IMR-90 (cell line): ENCODE measurements at regions not wholly inside any gene's neighbourhood (a gene's known extent, or its start where the extent isn't known, plus 50 kb on each side); places are given as distances from the start of the nearest gene placed in this dataset.

ENCODE experiments used
- ATAC-seq: fragments of 200-7000 bp; cut with Tn5 transposase; 2 replicates; pipeline ENCODE4 v1.9.1; 2020; ENCODE audit warnings: low read depth, mild to moderate bottlenecking, moderate library complexity
- BruUV-seq: library from RNA; stranded (reverse); fragments of 400-500 nt; replicated peaks from 2 replicates; lab custom pipeline; 2021; lab: Mats Ljungman, UMichigan
- CTCF ChIA-PET: fragments of 300-600 bp; formaldehyde crosslinking; extraction: SDS; loops from one replicate; lab custom pipeline; 2021; ENCODE audit warnings: antibody characterized with exemption; lab: Yijun Ruan, JAX
- POLR2A ChIA-PET: fragments of 300-600 bp; sonication (Branson Sonifier 250); formaldehyde crosslinking; loops from one replicate; lab custom pipeline; 2022; ENCODE audit warnings: antibody characterized with exemption; ENCODE audit not compliant: unreplicated experiment; lab: Charles Lee
- DNase-seq: peaks from one replicate; pipeline ENCODE4 v3.0.0; 2013
- H2AFZ ChIP-seq: replicated peaks from 2 replicates; pipeline ENCODE3; 2013; ENCODE audit warnings: low read length, mild to moderate bottlenecking; ENCODE audit not compliant: poor library complexity
- H2AK5ac ChIP-seq: 2 replicates; pipeline ENCODE4 v1.6.1; 2013; ENCODE audit warnings: low read depth, low read length, inconsistent platforms
- H2AK9ac ChIP-seq: replicated peaks from 2 replicates; pipeline ENCODE3; 2013; ENCODE audit warnings: mild to moderate bottlenecking, low read depth, low read length, moderate library complexity; ENCODE audit not compliant: poor library complexity
- H2BK120ac ChIP-seq: 2 replicates; pipeline ENCODE4 v1.6.1; 2013; ENCODE audit warnings: low read depth, low read length, inconsistent platforms
- H2BK15ac ChIP-seq: 3 replicates; pipeline ENCODE4 v1.6.1; 2013; ENCODE audit warnings: low read depth, low read length, inconsistent platforms
- H2BK20ac ChIP-seq: 2 replicates; pipeline ENCODE4 v1.6.1; 2013; ENCODE audit warnings: low read depth, mild to moderate bottlenecking, inconsistent platforms, low read length, moderate library complexity
- H2BK5ac ChIP-seq: 2 replicates; pipeline ENCODE4 v1.6.1; 2013; ENCODE audit warnings: mild to moderate bottlenecking, low read depth, low read length, inconsistent platforms; ENCODE audit not compliant: poor library complexity, severe bottlenecking
- H3K14ac ChIP-seq: replicated peaks from 2 replicates; pipeline ENCODE4 v1.6.1; 2013; ENCODE audit warnings: low read depth, low read length, inconsistent platforms
- H3K18ac ChIP-seq: 2 replicates; pipeline ENCODE4 v1.6.1; 2013; ENCODE audit warnings: low read depth, low read length, control low read depth
- H3K23ac ChIP-seq: 2 replicates; pipeline ENCODE4 v1.6.1; 2013; ENCODE audit warnings: low read depth, low read length, inconsistent platforms
- H3K27ac ChIP-seq: 2 replicates; pipeline ENCODE4 v1.5.1; 2013; ENCODE audit warnings: mild to moderate bottlenecking, control low read depth, low read length; ENCODE audit not compliant: insufficient read depth
- H3K27me3 ChIP-seq: 2 replicates; pipeline ENCODE4 v1.6.1; 2013; ENCODE audit warnings: low read length; ENCODE audit not compliant: control insufficient read depth, insufficient read depth
- H3K36me3 ChIP-seq: 2 replicates; pipeline ENCODE4 v1.6.1; 2013; ENCODE audit warnings: low read length, mixed read lengths; ENCODE audit not compliant: control insufficient read depth, insufficient read depth
- H3K4ac ChIP-seq: 2 replicates; pipeline ENCODE4 v1.6.1; 2013; ENCODE audit warnings: low read depth, low read length, inconsistent platforms
- H3K4me1 ChIP-seq: 2 replicates; pipeline ENCODE4 v1.6.1; 2013; ENCODE audit warnings: low read length, mixed read lengths; ENCODE audit not compliant: control insufficient read depth, insufficient read depth
- H3K4me2 ChIP-seq: 2 replicates; pipeline ENCODE4 v1.6.1; 2013; ENCODE audit warnings: low read depth, mild to moderate bottlenecking, control low read depth, low read length, moderate library complexity
- H3K4me3 ChIP-seq: 2 replicates; pipeline ENCODE4 v1.5.1; 2013; ENCODE audit warnings: low read depth, mild to moderate bottlenecking, control low read depth, low read length, moderate library complexity; ENCODE audit not compliant: insufficient read depth
- H3K56ac ChIP-seq: 2 replicates; pipeline ENCODE4 v1.6.1; 2013; ENCODE audit warnings: low read length, inconsistent platforms; ENCODE audit not compliant: insufficient read depth; ENCODE audit errors: extremely low read depth
- H3K79me1 ChIP-seq, 2 experiments: 2 replicates each; pipeline ENCODE4 v1.6.1; 2013; ENCODE audit warnings: low read length in 2 of 2, inconsistent platforms in 1 of 2, low read depth in 1 of 2
- H3K9ac ChIP-seq: 2 replicates; pipeline ENCODE4 v1.6.1; 2013; ENCODE audit warnings: low read depth, low read length, control low read depth
- H3K9me1 ChIP-seq: 2 replicates; pipeline ENCODE4 v1.6.1; 2013; ENCODE audit warnings: low read length, inconsistent platforms; ENCODE audit not compliant: insufficient read depth
- H3K9me3 ChIP-seq: 2 replicates; pipeline ENCODE4 v1.6.1; 2013; ENCODE audit warnings: low read length; ENCODE audit not compliant: control insufficient read depth, insufficient read depth
- H4K20me1 ChIP-seq: 2 replicates; pipeline ENCODE4 v1.6.1; 2013; ENCODE audit warnings: low read length, inconsistent platforms; ENCODE audit not compliant: insufficient read depth
- H4K5ac ChIP-seq: 2 replicates; pipeline ENCODE4 v1.6.1; 2013; ENCODE audit warnings: mild to moderate bottlenecking, low read depth, low read length, control low read depth
- H4K8ac ChIP-seq, 2 experiments: 2 replicates each; pipeline ENCODE4 v1.6.1; 2013; ENCODE audit warnings: low read depth in 2 of 2, low read length in 2 of 2, control low read depth in 1 of 2, inconsistent platforms in 1 of 2
- H4K91ac ChIP-seq: 2 replicates; pipeline ENCODE4 v1.6.1; 2013; ENCODE audit warnings: low read depth, low read length, inconsistent platforms; ENCODE audit not compliant: insufficient read depth
- BHLHE40 ChIP-seq: fragments of 150-350 bp; IDR thresholded peaks from 2 replicates; pipeline ENCODE4 v1.6.1; 2016; ENCODE audit warnings: mild to moderate bottlenecking, low read depth, low read length
- CEBPB ChIP-seq: IDR thresholded peaks from 2 replicates; pipeline ENCODE4 v1.6.1; 2012; ENCODE audit warnings: low read depth, low read length, improper control_type of control experiment
- CHD1 ChIP-seq: IDR thresholded peaks from 2 replicates; pipeline ENCODE4 v1.6.1; 2012; ENCODE audit warnings: low read depth, low read length, improper control_type of control experiment
- FOS ChIP-seq: fragments of 150-350 bp; IDR thresholded peaks from 2 replicates; pipeline ENCODE4 v1.6.1; 2016; ENCODE audit warnings: low read depth, low read length
- MAFK ChIP-seq: IDR thresholded peaks from 2 replicates; pipeline ENCODE4 v1.6.1; 2012; ENCODE audit warnings: low read depth, low read length, improper control_type of control experiment
- MAZ ChIP-seq: IDR thresholded peaks from 2 replicates; pipeline ENCODE4 v1.6.1; 2012; ENCODE audit warnings: low read depth, mild to moderate bottlenecking, low read length, improper control_type of control experiment, moderate library complexity, borderline replicate concordance
- MXI1 ChIP-seq: IDR thresholded peaks from 2 replicates; pipeline ENCODE4 v1.6.1; 2012; ENCODE audit warnings: low read depth, mild to moderate bottlenecking, low read length, moderate library complexity, borderline replicate concordance
- NFE2L2 ChIP-seq: fragments of 150-350 bp; IDR thresholded peaks from 2 replicates; pipeline ENCODE4 v1.6.1; 2016; ENCODE audit warnings: low read depth, mild to moderate bottlenecking, low read length
- POLR2A ChIP-seq: IDR thresholded peaks from 2 replicates; pipeline ENCODE4 v1.6.1; 2012; ENCODE audit warnings: mild to moderate bottlenecking, low read depth, low read length
- RAD21 ChIP-seq: IDR thresholded peaks from 2 replicates; pipeline ENCODE4 v1.6.1; 2012; ENCODE audit warnings: low read length, improper control_type of control experiment
- RCOR1 ChIP-seq: IDR thresholded peaks from 2 replicates; pipeline ENCODE4 v1.6.1; 2012; ENCODE audit warnings: mild to moderate bottlenecking, low read length, improper control_type of control experiment; ENCODE audit not compliant: insufficient replicate concordance
- RFX5 ChIP-seq: IDR thresholded peaks from 2 replicates; pipeline ENCODE4 v1.8.0; 2012; ENCODE audit warnings: low read depth, mild to moderate bottlenecking, low read length, moderate library complexity
- WGBS, 2 experiments: methylation state at CpG; one replicate each; pipeline versions ENCODE4 v1.1.5 to v1.1.7; 2013; ENCODE audit warnings: missing lambda C conversion rate in 2 of 2; ENCODE audit not compliant: insufficient read length in 1 of 2; ENCODE audit errors: extremely low coverage in 2 of 2; 5-methylcytosine and 5-hydroxymethylcytosine counted together
- dilution Hi-C: fragments of 300-500 bp; cut with HindIII; formaldehyde crosslinking; loops from one replicate; pipeline ENCODE4 v1.14.3; 2018; ENCODE audit warnings: low sequenced_read_pairs; ENCODE audit not compliant: unreplicated experiment
- in situ Hi-C: fragments of 300-500 bp; cut with MboI; formaldehyde crosslinking; loops from 3 replicates; pipeline ENCODE4 v1.14.3; 2019; ENCODE audit warnings: low sequenced_read_pairs, inconsistent platforms, mixed read lengths
- intact Hi-C: fragments of 100-400 bp; cut with micrococcal nuclease; formaldehyde crosslinking; loops from 2 replicates; pipeline ENCODE4 v1.10.0; 2022
- TF ChIP-seq, protein P1 (sequence below): fragments of 150-350 bp; IDR thresholded peaks from 2 replicates; pipeline ENCODE4 v1.6.1; 2016; ENCODE audit warnings: low read depth, mild to moderate bottlenecking, low read length, moderate library complexity, borderline replicate concordance
- TF ChIP-seq, protein P2 (sequence below): conservative IDR thresholded peaks from 2 replicates; pipeline ENCODE4 v1.5.1; 2012; ENCODE audit warnings: mild to moderate bottlenecking, low read depth, low read length, improper control_type of control experiment
- TF ChIP-seq, protein P3 (sequence below): fragments of 150-350 bp; IDR thresholded peaks from 2 replicates; pipeline ENCODE4 v1.6.1; 2017; ENCODE audit warnings: mild to moderate bottlenecking, antibody characterized with exemption, low read length, low read depth

GRCh38 chr3:152893647-152894046 lies 58.7 kb downstream of the P2RY1 start:
- ATAC-seq (no peak), DNase-seq (no peak)
- TF ChIP-seq, protein P1, sequence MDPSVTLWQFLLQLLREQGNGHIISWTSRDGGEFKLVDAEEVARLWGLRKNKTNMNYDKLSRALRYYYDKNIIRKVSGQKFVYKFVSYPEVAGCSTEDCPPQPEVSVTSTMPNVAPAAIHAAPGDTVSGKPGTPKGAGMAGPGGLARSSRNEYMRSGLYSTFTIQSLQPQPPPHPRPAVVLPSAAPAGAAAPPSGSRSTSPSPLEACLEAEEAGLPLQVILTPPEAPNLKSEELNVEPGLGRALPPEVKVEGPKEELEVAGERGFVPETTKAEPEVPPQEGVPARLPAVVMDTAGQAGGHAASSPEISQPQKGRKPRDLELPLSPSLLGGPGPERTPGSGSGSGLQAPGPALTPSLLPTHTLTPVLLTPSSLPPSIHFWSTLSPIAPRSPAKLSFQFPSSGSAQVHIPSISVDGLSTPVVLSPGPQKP, result no peak
- TF ChIP-seq MAFK (no peak), NFE2L2 (no peak), FOS (no peak), CHD1 (no peak), BHLHE40 (no peak), RCOR1 (no peak), RFX5 (no peak), MXI1 (no peak), CEBPB (no peak), POLR2A (no peak), MAZ (no peak), RAD21 (no peak)
- TF ChIP-seq, protein P2, sequence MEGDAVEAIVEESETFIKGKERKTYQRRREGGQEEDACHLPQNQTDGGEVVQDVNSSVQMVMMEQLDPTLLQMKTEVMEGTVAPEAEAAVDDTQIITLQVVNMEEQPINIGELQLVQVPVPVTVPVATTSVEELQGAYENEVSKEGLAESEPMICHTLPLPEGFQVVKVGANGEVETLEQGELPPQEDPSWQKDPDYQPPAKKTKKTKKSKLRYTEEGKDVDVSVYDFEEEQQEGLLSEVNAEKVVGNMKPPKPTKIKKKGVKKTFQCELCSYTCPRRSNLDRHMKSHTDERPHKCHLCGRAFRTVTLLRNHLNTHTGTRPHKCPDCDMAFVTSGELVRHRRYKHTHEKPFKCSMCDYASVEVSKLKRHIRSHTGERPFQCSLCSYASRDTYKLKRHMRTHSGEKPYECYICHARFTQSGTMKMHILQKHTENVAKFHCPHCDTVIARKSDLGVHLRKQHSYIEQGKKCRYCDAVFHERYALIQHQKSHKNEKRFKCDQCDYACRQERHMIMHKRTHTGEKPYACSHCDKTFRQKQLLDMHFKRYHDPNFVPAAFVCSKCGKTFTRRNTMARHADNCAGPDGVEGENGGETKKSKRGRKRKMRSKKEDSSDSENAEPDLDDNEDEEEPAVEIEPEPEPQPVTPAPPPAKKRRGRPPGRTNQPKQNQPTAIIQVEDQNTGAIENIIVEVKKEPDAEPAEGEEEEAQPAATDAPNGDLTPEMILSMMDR, result no peak
- TF ChIP-seq, protein P3, sequence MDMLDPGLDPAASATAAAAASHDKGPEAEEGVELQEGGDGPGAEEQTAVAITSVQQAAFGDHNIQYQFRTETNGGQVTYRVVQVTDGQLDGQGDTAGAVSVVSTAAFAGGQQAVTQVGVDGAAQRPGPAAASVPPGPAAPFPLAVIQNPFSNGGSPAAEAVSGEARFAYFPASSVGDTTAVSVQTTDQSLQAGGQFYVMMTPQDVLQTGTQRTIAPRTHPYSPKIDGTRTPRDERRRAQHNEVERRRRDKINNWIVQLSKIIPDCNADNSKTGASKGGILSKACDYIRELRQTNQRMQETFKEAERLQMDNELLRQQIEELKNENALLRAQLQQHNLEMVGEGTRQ, result no peak
- H3K23ac ChIP-seq, result no peak overlapping the region
- in situ Hi-C loops (no loop called here), intact Hi-C loops (no loop called here), dilution Hi-C loops (no loop called here)
- no peak overlapping the region for H4K91ac ChIP-seq
- POLR2A ChIA-PET, result no interaction called here
- no peak overlapping the region for H3K4me3 ChIP-seq
- no peaks in the 10 kb centered on the region for H3K9me3 ChIP-seq
- no peak overlapping the region for H3K4ac ChIP-seq
- CTCF ChIA-PET, result no interaction called here
- no peak overlapping the region for H4K8ac ChIP-seq
- no peak overlapping the region for H2AK5ac ChIP-seq
- no peak overlapping the region for H3K14ac ChIP-seq
- H3K4me2 ChIP-seq, result no peak overlapping the region
- H3K56ac ChIP-seq, result no peak overlapping the region
- H4K5ac ChIP-seq, result no peak overlapping the region
- H3K36me3 ChIP-seq, result no peaks in the 10 kb centered on the region
- no peaks in the 10 kb centered on the region for H3K79me1 ChIP-seq
- no peak overlapping the region for H2AK9ac ChIP-seq
- BruUV-seq, result no TSS peak
- no peaks in the 10 kb centered on the region for H3K27me3 ChIP-seq
- H3K9me1 ChIP-seq, result no peaks in the 10 kb centered on the region
- H2BK5ac ChIP-seq, result no peak overlapping the region
- no peak overlapping the region for H3K9ac ChIP-seq
- H3K18ac ChIP-seq, result no peak overlapping the region
- H2BK120ac ChIP-seq, result no peak overlapping the region
- H3K4me1 ChIP-seq, result no peaks in the 10 kb centered on the region
- H2BK15ac ChIP-seq, result no peak overlapping the region
- no peak overlapping the region for H3K27ac ChIP-seq
- H2BK20ac ChIP-seq, result no peak overlapping the region
- 0% methylated on average over 1 of the region's 3 CpGs; no CpG with 5 or more reads in 1 of the 2 experiments for WGBS, 2 experiments
- H4K20me1 ChIP-seq, result no peaks in the 10 kb centered on the region
- H2AFZ ChIP-seq, result no peak overlapping the region
